ENCODE measurements at regions not wholly inside any gene's neighbourhood (a gene's known extent, or its start where the extent isn't known, plus 50 kb on each side); places are given as distances from the start of the nearest gene placed in this dataset.

DNA sequence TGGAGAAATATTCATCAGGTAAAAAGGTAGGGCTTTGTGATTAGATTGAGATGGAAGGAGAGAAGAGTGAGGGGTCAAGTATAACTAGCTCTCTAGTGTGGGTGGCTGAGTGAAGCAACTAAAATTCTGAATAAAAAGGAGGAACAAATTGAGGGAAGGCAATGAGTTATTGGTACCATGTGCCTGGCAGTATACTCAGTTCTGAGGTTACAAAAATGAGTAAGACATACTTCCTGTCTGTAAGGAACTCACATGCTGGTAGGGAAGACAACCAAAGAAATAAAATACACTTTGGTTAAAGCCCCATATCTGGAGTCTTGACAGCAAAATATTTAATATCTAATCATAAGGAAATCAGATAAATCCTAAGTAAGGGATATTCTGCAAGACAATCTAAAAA, 476.8 kb upstream of the C9orf72 start:
- TF ChIP-seq POLR2A (IDR thresholded peaks at IDR 0.05; ENCODE audit: low read depth, low read length) (no peak), RAD21 (IDR thresholded peaks at IDR 0.05; ENCODE audit: low read length) (no peak), RFX5 (IDR thresholded peaks at IDR 0.05; ENCODE audit: low read depth, low read length) (no peak), RCOR1 (IDR thresholded peaks at IDR 0.05; ENCODE audit: insufficient replicate concordance, low read length) (no peak), NFE2L2 (IDR thresholded peaks at IDR 0.05; ENCODE audit: low read depth, low read length) (no peak), SMC3 (IDR thresholded peaks at IDR 0.05; ENCODE audit: low read depth, low read length) (no peak), CHD1 (IDR thresholded peaks at IDR 0.05; ENCODE audit: low read depth, low read length) (no peak), MAZ (IDR thresholded peaks at IDR 0.05; ENCODE audit: borderline replicate concordance, low read depth, low read length) (no peak), FOS (IDR thresholded peaks at IDR 0.05; ENCODE audit: low read depth, low read length) (no peak)
- TF ChIP-seq, protein P1, sequence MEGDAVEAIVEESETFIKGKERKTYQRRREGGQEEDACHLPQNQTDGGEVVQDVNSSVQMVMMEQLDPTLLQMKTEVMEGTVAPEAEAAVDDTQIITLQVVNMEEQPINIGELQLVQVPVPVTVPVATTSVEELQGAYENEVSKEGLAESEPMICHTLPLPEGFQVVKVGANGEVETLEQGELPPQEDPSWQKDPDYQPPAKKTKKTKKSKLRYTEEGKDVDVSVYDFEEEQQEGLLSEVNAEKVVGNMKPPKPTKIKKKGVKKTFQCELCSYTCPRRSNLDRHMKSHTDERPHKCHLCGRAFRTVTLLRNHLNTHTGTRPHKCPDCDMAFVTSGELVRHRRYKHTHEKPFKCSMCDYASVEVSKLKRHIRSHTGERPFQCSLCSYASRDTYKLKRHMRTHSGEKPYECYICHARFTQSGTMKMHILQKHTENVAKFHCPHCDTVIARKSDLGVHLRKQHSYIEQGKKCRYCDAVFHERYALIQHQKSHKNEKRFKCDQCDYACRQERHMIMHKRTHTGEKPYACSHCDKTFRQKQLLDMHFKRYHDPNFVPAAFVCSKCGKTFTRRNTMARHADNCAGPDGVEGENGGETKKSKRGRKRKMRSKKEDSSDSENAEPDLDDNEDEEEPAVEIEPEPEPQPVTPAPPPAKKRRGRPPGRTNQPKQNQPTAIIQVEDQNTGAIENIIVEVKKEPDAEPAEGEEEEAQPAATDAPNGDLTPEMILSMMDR (conservative IDR thresholded peaks at IDR 0.05; ENCODE audit: low read depth, low read length), result no peak
- TF ChIP-seq, protein P2, sequence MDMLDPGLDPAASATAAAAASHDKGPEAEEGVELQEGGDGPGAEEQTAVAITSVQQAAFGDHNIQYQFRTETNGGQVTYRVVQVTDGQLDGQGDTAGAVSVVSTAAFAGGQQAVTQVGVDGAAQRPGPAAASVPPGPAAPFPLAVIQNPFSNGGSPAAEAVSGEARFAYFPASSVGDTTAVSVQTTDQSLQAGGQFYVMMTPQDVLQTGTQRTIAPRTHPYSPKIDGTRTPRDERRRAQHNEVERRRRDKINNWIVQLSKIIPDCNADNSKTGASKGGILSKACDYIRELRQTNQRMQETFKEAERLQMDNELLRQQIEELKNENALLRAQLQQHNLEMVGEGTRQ (IDR thresholded peaks at IDR 0.05; ENCODE audit: low read depth, low read length), result no peak
